ENCODE measurements at regions not wholly inside any gene's neighbourhood (a gene's known extent, or its start where the extent isn't known, plus 50 kb on each side); places are given as distances from the start of the nearest gene placed in this dataset.

DNA sequence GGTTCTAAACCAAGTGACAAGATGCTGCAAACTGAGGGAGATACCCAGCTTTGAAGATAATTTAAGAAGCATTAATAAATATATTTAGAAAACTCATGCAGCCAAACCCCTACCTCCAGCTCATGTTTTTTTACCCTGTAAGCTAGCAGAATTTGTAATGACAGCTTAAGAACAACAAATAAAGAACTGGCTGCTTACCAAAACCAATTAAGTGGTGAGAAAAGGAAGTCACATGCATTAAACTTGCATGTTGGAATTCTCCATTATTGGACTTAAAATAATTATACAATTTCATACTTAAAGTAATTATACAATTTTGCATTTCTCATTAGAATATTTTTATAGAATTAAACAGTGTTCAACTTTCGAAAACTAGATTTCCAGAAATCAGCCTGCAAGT lies 75.6 kb upstream of the CNIH3 start:
- Histone ChIP-seq H3K18ac (ENCODE audit: insufficient read length, low read depth, low read length) (no peak overlapping the region), H3K9me3 (ENCODE audit: control insufficient read depth, low read depth, low read length) (no peaks in the 10 kb centered on the region), H3K4ac (ENCODE audit: low read depth, low read length) (no peak overlapping the region), H4K8ac (replicated peaks; ENCODE audit: insufficient read length, low read depth, low read length) (no peak overlapping the region), H3K79me1 (ENCODE audit: insufficient read depth, low read depth, low read length, poor library complexity, severe bottlenecking) (no peaks in the 10 kb centered on the region), H2AK5ac (ENCODE audit: insufficient read length, low read length) (no peak overlapping the region), H2BK20ac (ENCODE audit: low read depth, low read length, poor library complexity, severe bottlenecking) (no peak overlapping the region), H2AFZ (ENCODE audit: low read length) (no peak overlapping the region), H3K23ac (ENCODE audit: insufficient read length, low read depth, low read length) (no peak overlapping the region), H4K20me1 (ENCODE audit: control insufficient read depth, insufficient read depth, insufficient read length) (no peaks in the 10 kb centered on the region), H3K23me2 (ENCODE audit: insufficient read length, low read depth, low read length, poor library complexity, severe bottlenecking) (no peaks in the 10 kb centered on the region), H3K79me2 (ENCODE audit: insufficient read depth, low read length) (no peaks in the 10 kb centered on the region), H2BK120ac (ENCODE audit: low read depth, low read length, poor library complexity, severe bottlenecking) (no peak overlapping the region), H2BK5ac (ENCODE audit: insufficient read length, low read length) (no peak overlapping the region), H2BK12ac (ENCODE audit: insufficient read length, low read depth, low read length) (no peak overlapping the region), H3T11ph (ENCODE audit: low read length) (no peak overlapping the region), H4K5ac (ENCODE audit: insufficient read length, low read depth, low read length) (no peak overlapping the region), H3K56ac (ENCODE audit: insufficient read length, low read depth, low read length) (no peak overlapping the region), H3K9ac (ENCODE audit: extremely low read depth, insufficient read length, low read length) (no peak overlapping the region), H3K14ac (ENCODE audit: insufficient read depth, low read length) (no peak overlapping the region), H3K27ac (ENCODE audit: insufficient read length, low read depth, low read length) (no peak overlapping the region), H3K4me1 (ENCODE audit: insufficient read depth, low read length) (peaks cover 2% of the 10 kb centered on the region; the same call in 1 of the 2 replicates), H2BK15ac (ENCODE audit: low read depth, low read length) (no peak overlapping the region), H3K4me2 (ENCODE audit: insufficient read depth, insufficient read length, low read length) (no peak overlapping the region), H4K91ac (ENCODE audit: insufficient read length, low read depth, low read length) (no peak overlapping the region), H3K27me3 (ENCODE audit: insufficient read depth, low read length) (no peaks in the 10 kb centered on the region)
- Mint-ChIP-seq H3K4me1 (peaks cover 8 to 14% of the 10 kb centered on the region in 2 experiments; a peak in 3 of 4 replicates), H3K27me3 (ENCODE audit: low read depth) (no peaks in the 10 kb centered on the region), H3K4me3 (no peak overlapping the region), H3K36me3 (ENCODE audit: insufficient read depth in 1 of 3, low read depth in 3 of 3) (peaks cover 0 to 7% (median 6%) of the 10 kb centered on the region in 3 experiments; a peak in 2 of 7 replicates), H3K9me3 (peaks cover 0 to 10% of the 10 kb centered on the region in 2 experiments; a peak in 4 of 5 replicates), H3K27ac (no peak overlapping the region)
- TF ChIP-seq, protein P1, sequence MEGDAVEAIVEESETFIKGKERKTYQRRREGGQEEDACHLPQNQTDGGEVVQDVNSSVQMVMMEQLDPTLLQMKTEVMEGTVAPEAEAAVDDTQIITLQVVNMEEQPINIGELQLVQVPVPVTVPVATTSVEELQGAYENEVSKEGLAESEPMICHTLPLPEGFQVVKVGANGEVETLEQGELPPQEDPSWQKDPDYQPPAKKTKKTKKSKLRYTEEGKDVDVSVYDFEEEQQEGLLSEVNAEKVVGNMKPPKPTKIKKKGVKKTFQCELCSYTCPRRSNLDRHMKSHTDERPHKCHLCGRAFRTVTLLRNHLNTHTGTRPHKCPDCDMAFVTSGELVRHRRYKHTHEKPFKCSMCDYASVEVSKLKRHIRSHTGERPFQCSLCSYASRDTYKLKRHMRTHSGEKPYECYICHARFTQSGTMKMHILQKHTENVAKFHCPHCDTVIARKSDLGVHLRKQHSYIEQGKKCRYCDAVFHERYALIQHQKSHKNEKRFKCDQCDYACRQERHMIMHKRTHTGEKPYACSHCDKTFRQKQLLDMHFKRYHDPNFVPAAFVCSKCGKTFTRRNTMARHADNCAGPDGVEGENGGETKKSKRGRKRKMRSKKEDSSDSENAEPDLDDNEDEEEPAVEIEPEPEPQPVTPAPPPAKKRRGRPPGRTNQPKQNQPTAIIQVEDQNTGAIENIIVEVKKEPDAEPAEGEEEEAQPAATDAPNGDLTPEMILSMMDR (conservative IDR thresholded peaks at IDR 0.05): no peak
- DNase-seq: no peak
- WGBS (ENCODE audit: extremely low coverage, insufficient read length, low lambda C conversion rate): no CpG with 5 or more reads among the region's 1 CpG

All from H9 (cell line).